Astrocyte of the spinal cord (primary cell): ENCODE measurements at regions not wholly inside any gene's neighbourhood (a gene's known extent, or its start where the extent isn't known, plus 50 kb on each side); places are given as distances from the start of the nearest gene placed in this dataset.

Source experiments
- DNase-seq: peaks from one replicate; pipeline ENCODE4 v3.0.0; 2011; ENCODE audit warnings: low read depth, low spot score
- H3K4me3 ChIP-seq: 2 replicates; pipeline ENCODE4 v1.5.1; 2011; ENCODE audit warnings: low read depth, mild to moderate bottlenecking, low read length, moderate library complexity
- in situ Hi-C: cut with HindIII; loops from 2 replicates; pipeline ENCODE4 v1.10.0; 2017; ENCODE audit warnings: low sequenced_read_pairs
- TF ChIP-seq, protein P1 (sequence below): IDR thresholded peaks from 2 replicates; pipeline ENCODE4 v1.5.1; 2012; ENCODE audit warnings: low read depth, mild to moderate bottlenecking, low read length, inconsistent platforms

GRCh38 chr1:98388441-98388840 is 273.1 kb upstream of the SNX7 start:
- DNase-seq = peak; percentile 89
- TF ChIP-seq, protein P1, sequence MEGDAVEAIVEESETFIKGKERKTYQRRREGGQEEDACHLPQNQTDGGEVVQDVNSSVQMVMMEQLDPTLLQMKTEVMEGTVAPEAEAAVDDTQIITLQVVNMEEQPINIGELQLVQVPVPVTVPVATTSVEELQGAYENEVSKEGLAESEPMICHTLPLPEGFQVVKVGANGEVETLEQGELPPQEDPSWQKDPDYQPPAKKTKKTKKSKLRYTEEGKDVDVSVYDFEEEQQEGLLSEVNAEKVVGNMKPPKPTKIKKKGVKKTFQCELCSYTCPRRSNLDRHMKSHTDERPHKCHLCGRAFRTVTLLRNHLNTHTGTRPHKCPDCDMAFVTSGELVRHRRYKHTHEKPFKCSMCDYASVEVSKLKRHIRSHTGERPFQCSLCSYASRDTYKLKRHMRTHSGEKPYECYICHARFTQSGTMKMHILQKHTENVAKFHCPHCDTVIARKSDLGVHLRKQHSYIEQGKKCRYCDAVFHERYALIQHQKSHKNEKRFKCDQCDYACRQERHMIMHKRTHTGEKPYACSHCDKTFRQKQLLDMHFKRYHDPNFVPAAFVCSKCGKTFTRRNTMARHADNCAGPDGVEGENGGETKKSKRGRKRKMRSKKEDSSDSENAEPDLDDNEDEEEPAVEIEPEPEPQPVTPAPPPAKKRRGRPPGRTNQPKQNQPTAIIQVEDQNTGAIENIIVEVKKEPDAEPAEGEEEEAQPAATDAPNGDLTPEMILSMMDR = no peak
- in situ Hi-C loops = no loop called here
- H3K4me3 ChIP-seq = no peak overlapping the region

GRCh38 chr1:98387701-98388100 is 273.8 kb upstream of the SNX7 start:
- TF ChIP-seq, protein P1 = no peak
- H3K4me3 ChIP-seq = no peak overlapping the region
- DNase-seq = peak; percentile 38
- in situ Hi-C loops = no loop called here

- no peak for DNase-seq
- TF ChIP-seq, protein P1 = no peak
- H3K4me3 ChIP-seq = no peak overlapping the region
- in situ Hi-C loops = no loop called here
Observed at GRCh38 chr1:98386675-98387440, 274.7 kb upstream of the SNX7 start.

- H3K4me3 ChIP-seq = no peak overlapping the region
- DNase-seq = no peak
- in situ Hi-C loops = no loop called here
- TF ChIP-seq, protein P1 = no peak
Observed at GRCh38 chr1:98385652-98386051, 275.9 kb upstream of the SNX7 start.

GRCh38 chr1:98384461-98385141 is 276.9 kb upstream of the SNX7 start:
- H3K4me3 ChIP-seq = no peak overlapping the region
- TF ChIP-seq, protein P1 = no peak
- DNase-seq = no peak
- in situ Hi-C loops = no loop called here

DNA sequence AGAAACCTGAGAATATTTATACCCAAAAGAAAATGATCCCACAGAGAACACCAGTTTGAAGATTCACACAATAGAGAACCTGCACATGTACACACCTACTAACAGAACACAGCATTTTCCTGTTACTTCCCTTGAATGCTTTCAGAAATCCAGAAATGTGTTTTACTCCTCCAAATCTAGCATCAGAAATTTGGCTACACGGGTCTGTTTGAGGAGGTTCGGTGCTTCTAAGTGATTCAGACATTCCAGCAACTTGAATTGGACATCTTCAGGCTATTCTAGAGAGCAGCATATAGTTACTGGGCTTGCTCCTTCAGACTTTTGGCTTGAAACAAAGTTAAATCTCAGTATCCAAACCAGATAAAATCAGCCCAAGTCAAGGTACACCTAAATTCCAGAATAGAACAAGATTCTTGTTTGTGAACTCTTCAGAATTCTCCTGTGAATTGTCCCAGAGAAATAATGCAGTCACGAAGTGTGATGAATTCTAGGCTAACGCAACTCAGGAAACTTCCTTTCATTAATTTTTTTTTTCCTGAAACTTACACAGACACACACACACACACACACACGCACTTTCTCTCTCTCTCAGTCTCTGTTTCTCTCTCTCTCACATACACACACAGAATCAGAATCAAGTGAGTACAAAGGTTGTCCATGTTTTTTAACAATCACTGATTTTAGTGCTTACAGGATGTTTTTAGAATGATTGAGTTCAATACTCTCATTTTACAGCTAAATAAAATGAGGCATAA is 278.4 kb upstream of the SNX7 start:
- no peak overlapping the region for H3K4me3 ChIP-seq
- in situ Hi-C loops = no loop called here
- TF ChIP-seq, protein P1 = no peak
- no peak for DNase-seq
